BJ (cell line): ENCODE measurements at regions not wholly inside any gene's neighbourhood (a gene's known extent, or its start where the extent isn't known, plus 50 kb on each side); places are given as distances from the start of the nearest gene placed in this dataset.

Experiments
- CTCF ChIA-PET: fragments of 350-600 bp; formaldehyde crosslinking; extraction: SDS; loops from one replicate; lab custom pipeline; 2021; ENCODE audit warnings: antibody characterized with exemption, inconsistent platforms; lab: Yijun Ruan, JAX
- POLR2A ChIA-PET: fragments of 300-600 bp; sonication (Branson Sonifier 250); formaldehyde crosslinking; extraction: SDS; loops from one replicate; lab custom pipeline; 2021; ENCODE audit warnings: antibody characterized with exemption; lab: Charles Lee
- DNase-seq: peaks from one replicate; pipeline ENCODE4 v3.0.0-alpha.2; 2011; ENCODE audit warnings: low read depth
- H3K27me3 ChIP-seq: 2 replicates; pipeline ENCODE4 v1.6.0; 2011; ENCODE audit warnings: low read length; ENCODE audit not compliant: control insufficient read depth, insufficient read depth
- H3K36me3 ChIP-seq: 2 replicates; pipeline ENCODE4 v1.5.1; 2011; ENCODE audit warnings: low read length; ENCODE audit not compliant: control insufficient read depth, insufficient read depth
- H3K4me3 ChIP-seq: 2 replicates; pipeline ENCODE4 v1.5.1; 2011; ENCODE audit warnings: low read depth, mild to moderate bottlenecking, control low read depth, low read length
- TF ChIP-seq, protein P1 (sequence below): IDR thresholded peaks from 2 replicates; pipeline ENCODE4 v1.5.1; 2011; ENCODE audit warnings: low read depth, mild to moderate bottlenecking, control low read depth, inconsistent platforms, low read length, moderate library complexity; ENCODE audit not compliant: insufficient read depth

- Histone ChIP-seq H3K36me3 (no peaks in the 10 kb centered on the region), H3K4me3 (no peak overlapping the region), H3K27me3 (no peaks in the 10 kb centered on the region)
- TF ChIP-seq, protein P1, sequence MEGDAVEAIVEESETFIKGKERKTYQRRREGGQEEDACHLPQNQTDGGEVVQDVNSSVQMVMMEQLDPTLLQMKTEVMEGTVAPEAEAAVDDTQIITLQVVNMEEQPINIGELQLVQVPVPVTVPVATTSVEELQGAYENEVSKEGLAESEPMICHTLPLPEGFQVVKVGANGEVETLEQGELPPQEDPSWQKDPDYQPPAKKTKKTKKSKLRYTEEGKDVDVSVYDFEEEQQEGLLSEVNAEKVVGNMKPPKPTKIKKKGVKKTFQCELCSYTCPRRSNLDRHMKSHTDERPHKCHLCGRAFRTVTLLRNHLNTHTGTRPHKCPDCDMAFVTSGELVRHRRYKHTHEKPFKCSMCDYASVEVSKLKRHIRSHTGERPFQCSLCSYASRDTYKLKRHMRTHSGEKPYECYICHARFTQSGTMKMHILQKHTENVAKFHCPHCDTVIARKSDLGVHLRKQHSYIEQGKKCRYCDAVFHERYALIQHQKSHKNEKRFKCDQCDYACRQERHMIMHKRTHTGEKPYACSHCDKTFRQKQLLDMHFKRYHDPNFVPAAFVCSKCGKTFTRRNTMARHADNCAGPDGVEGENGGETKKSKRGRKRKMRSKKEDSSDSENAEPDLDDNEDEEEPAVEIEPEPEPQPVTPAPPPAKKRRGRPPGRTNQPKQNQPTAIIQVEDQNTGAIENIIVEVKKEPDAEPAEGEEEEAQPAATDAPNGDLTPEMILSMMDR, result no peak
- ChIA-PET CTCF (no interaction called here), POLR2A (no interaction called here)
- DNase-seq, result no peak
Observed at GRCh38 chr9:90419221-90419851, 223.3 kb downstream of the DIRAS2 start.

DNA sequence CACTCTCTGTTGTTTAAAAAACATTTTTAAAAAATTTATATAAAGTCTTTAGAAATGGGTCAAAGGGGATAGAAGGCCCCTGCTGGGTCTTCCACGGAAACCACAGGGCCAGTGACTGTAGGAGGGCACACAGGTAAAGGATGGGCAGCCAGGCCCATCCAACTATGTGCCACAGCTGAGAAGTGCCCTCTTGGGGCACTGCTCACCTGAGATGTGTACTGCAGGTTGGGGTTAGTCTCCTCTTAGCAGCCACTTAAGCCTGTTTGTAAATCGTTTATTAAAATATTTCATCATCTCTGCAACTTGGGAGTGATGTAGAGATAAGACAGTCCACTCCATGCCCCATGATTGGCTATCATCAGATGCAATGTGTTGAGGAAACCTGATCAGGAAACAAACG is 222.4 kb downstream of the DIRAS2 start:
- Histone ChIP-seq H3K4me3 (no peak overlapping the region), H3K27me3 (no peaks in the 10 kb centered on the region), H3K36me3 (no peaks in the 10 kb centered on the region)
- ChIA-PET POLR2A (no interaction called here), CTCF (no interaction called here)
- no peak for DNase-seq
- TF ChIP-seq, protein P1, result no peak

DNA sequence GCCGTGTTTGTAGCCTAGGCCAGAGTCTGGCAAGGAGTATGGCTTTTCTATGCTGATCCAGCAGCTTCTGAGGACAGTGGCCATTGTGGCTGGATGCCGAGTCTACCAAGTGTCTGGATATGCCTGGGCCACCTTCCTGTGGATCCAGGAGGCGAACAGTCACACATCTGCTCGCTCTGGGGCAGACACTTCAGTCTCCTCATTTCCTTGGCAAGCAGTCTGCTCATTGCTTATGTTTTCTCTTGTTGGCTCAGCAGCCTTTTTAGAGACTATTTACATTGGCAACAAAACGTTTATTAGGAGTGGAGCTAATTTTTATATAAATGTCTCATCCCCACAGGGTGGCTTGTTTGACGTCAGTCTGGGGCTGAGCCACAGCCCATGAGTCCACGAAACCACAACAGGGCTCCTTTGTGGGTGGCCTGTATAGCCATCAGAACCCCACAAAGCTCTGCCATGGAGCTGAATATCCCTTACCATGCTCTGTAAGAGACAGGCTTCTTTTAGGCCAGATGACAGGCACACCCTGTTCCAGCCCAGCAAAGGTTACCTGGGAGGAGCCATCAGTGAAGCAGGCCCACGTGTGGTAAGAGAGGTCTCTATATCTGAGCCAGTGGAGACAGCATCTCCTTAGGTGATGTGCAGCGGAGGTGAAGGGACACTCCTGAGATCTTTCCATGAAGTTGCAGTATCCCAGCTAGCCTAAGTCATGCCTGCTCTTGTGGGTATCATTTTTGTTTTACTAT is 221.7 kb downstream of the DIRAS2 start:
- TF ChIP-seq, protein P1, result no peak
- Histone ChIP-seq H3K36me3 (no peaks in the 10 kb centered on the region), H3K4me3 (no peak overlapping the region), H3K27me3 (no peaks in the 10 kb centered on the region)
- POLR2A ChIA-PET, result no interaction called here
- CTCF ChIA-PET, result no interaction called here
- no peak for DNase-seq

DNA sequence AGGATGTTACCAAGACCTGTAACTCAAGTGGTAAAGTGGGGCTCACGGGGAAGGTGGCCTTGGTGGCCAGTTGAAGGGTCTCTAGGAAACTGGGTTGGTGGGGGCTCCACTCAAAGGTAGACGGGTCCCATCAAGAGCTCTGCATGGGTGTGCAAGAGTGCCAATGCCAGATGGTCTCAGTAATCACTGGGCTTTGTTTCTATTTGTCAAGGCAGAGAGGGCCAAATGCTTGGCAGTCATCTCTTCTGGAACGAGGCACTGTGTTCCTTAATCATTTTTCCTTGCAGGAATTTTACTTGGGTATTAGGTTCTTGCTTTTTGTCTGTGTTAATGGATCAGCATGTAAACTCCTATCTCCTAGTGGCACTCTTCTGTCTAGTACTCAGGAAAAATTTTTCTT is 220.8 kb downstream of the DIRAS2 start:
- Histone ChIP-seq H3K4me3 (no peak overlapping the region), H3K36me3 (no peaks in the 10 kb centered on the region), H3K27me3 (no peaks in the 10 kb centered on the region)
- no peak for DNase-seq
- POLR2A ChIA-PET, result no interaction called here
- CTCF ChIA-PET, result no interaction called here
- TF ChIP-seq, protein P1, result no peak

DNA sequence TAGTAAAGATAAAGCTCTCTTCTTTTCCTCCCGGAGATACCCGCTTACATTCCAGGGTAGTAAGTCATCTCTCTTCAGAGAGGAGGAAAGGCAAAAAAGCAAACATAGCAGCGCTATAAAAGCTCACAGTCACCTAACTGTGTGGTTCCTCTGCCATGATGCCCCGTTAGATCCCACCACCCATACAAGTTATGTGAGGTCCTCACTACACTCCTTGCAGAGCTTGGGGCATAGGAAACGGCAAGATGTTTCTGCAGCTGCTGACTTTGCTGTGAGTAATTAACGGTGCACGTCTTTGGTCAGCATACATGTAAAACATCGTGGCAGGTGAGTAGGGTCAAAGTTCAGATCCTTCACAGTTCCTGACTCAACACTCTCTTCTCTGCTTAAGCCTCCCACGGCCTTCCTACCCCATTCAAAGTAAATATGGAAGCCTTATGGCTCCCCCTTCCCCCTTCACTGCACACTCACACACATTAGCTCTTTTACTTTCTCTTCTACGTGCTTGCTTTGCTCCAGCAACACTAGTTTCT is 218.9 kb downstream of the DIRAS2 start:
- ChIA-PET CTCF (no interaction called here), POLR2A (no interaction called here)
- no peaks in the 10 kb centered on the region for H3K36me3 ChIP-seq
- TF ChIP-seq, protein P1, result no peak
- no peak overlapping the region for H3K4me3 ChIP-seq
- no peak for DNase-seq
- H3K27me3 ChIP-seq, result no peaks in the 10 kb centered on the region
